H1 (cell line): ENCODE measurements at regions not wholly inside any gene's neighbourhood (a gene's known extent, or its start where the extent isn't known, plus 50 kb on each side); places are given as distances from the start of the nearest gene placed in this dataset.

ENCODE experiments used
- CEBPB ChIP-seq: IDR thresholded peaks from 2 replicates; pipeline ENCODE4 v1.6.1; 2012; ENCODE audit warnings: low read depth, low read length
- EZH2 ChIP-seq: fragments of 200-600 bp; sonication (generic); IDR thresholded peaks from 2 replicates; pipeline ENCODE4 v1.7.1; 2012; ENCODE audit warnings: low read depth, mild to moderate bottlenecking, moderate library complexity, low read length, inconsistent platforms; ENCODE audit not compliant: severe bottlenecking
- GABPA ChIP-seq: IDR thresholded peaks from 2 replicates; pipeline ENCODE4 v1.6.1; 2011; ENCODE audit warnings: mild to moderate bottlenecking, low read length, moderate library complexity, borderline replicate concordance; ENCODE audit not compliant: insufficient read depth
- HDAC2 ChIP-seq, 2 experiments: fragments of 300-600 bp in 1 of 2; sonication (generic) in 1 of 2; IDR thresholded peaks; 2 replicates each; pipeline ENCODE4 v1.6.1; 2011 to 2012; ENCODE audit warnings: low read depth in 2 of 2, low read length in 2 of 2, mild to moderate bottlenecking in 2 of 2, moderate library complexity in 2 of 2, borderline replicate concordance in 1 of 2, inconsistent platforms in 1 of 2
- JUND ChIP-seq: IDR thresholded peaks from 2 replicates; pipeline ENCODE4 v1.6.1; 2011; ENCODE audit warnings: mild to moderate bottlenecking, improper control_type of control experiment, low read length
- KDM1A ChIP-seq: fragments of 200-600, 300-600 bp; sonication (generic); IDR thresholded peaks from 2 replicates; pipeline ENCODE4 v1.7.1; 2016; ENCODE audit warnings: mild to moderate bottlenecking, low read length, borderline replicate concordance
- POLR2AphosphoS5 ChIP-seq: IDR thresholded peaks from 2 replicates; pipeline ENCODE4 v1.6.1; 2011; ENCODE audit warnings: low read depth, low read length
- RAD21 ChIP-seq, 2 experiments: IDR thresholded peaks in 1 of 2; conservative IDR thresholded peaks in 1 of 2; 2 replicates each; pipeline ENCODE4 v1.6.1; 2011; ENCODE audit warnings: low read depth in 2 of 2, low read length in 2 of 2, improper control_type of control experiment in 1 of 2, inconsistent platforms in 1 of 2, mild to moderate bottlenecking in 1 of 2, moderate library complexity in 1 of 2
- RNF2 ChIP-seq: fragments of 200-900, 300-1000 bp; sonication (generic); IDR thresholded peaks from 2 replicates; pipeline ENCODE4 v1.7.1; 2016; ENCODE audit warnings: borderline replicate concordance, low read depth, mild to moderate bottlenecking, antibody characterized with exemption, low read length; ENCODE audit not compliant: poor library complexity, severe bottlenecking; ENCODE audit errors: missing control alignments
- SP1 ChIP-seq: IDR thresholded peaks from 2 replicates; pipeline ENCODE4 v1.6.1; 2011; ENCODE audit warnings: low read depth, low read length
- YY1 ChIP-seq: IDR thresholded peaks from 2 replicates; pipeline ENCODE4 v1.6.1; 2011; ENCODE audit warnings: low read depth, mild to moderate bottlenecking, low read length
- TF ChIP-seq, protein P1 (sequence below), 3 experiments: IDR thresholded peaks; 1 replicate in 2 of 3; 2 replicates in 1 of 3; pipeline versions ENCODE4 v1.5.1 to v1.6.1; 2011; ENCODE audit warnings: low read length in 3 of 3, mild to moderate bottlenecking in 3 of 3, inconsistent platforms in 2 of 3, low read depth in 1 of 3, moderate library complexity in 1 of 3; ENCODE audit not compliant: insufficient read depth in 1 of 3; ENCODE audit errors: control extremely low read depth in 1 of 3
- TF ChIP-seq, protein P2 (sequence below): IDR thresholded peaks from 2 replicates; pipeline ENCODE4 v1.6.1; 2012; ENCODE audit warnings: low read length, inconsistent platforms
- TF ChIP-seq, protein P3 (sequence below): IDR thresholded peaks from 2 replicates; pipeline ENCODE4 v1.6.1; 2012; ENCODE audit warnings: inconsistent platforms

DNA sequence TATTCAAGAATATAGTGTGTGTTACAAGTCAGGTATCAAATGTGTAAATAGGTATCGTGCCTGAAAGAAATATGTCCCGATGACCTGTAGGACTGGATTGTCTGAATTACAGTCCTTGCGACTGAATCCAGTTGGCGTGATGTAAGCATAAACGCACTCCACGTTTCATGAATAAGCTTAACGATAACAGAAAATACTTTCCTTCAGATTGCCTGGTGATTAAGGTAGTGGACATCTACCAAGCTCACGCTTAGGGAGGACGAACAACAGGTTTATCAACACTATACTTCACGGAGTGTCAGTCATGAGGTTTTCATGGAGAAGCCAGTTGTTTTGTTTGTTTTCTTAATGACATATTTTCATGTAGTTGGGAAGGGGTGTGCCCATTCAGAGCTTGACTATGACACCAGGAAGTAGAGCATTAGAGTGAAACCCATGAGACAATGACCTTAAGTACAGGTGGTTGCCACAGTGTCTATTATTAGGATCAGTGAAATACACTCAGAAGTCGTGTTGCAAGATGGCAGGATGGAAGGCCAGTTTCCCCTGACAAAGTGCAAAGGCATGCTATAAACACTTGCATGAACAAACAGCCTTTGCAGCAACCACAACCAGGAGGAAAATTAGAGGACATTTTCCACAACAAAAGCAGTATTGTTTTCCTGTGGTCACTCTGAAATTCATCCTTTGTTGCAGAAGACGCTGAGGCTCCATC, 305.8 kb upstream of the PRDM1 start:
- TF ChIP-seq, protein P1, sequence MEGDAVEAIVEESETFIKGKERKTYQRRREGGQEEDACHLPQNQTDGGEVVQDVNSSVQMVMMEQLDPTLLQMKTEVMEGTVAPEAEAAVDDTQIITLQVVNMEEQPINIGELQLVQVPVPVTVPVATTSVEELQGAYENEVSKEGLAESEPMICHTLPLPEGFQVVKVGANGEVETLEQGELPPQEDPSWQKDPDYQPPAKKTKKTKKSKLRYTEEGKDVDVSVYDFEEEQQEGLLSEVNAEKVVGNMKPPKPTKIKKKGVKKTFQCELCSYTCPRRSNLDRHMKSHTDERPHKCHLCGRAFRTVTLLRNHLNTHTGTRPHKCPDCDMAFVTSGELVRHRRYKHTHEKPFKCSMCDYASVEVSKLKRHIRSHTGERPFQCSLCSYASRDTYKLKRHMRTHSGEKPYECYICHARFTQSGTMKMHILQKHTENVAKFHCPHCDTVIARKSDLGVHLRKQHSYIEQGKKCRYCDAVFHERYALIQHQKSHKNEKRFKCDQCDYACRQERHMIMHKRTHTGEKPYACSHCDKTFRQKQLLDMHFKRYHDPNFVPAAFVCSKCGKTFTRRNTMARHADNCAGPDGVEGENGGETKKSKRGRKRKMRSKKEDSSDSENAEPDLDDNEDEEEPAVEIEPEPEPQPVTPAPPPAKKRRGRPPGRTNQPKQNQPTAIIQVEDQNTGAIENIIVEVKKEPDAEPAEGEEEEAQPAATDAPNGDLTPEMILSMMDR (IDR thresholded peaks at IDR 0.05; ENCODE audit: control extremely low read depth in 1 of 3, insufficient read depth in 1 of 3, low read depth in 1 of 3, low read length in 3 of 3) = no peak
- TF ChIP-seq RAD21 (IDR thresholded peaks at IDR 0.05 in 1 of 2, conservative IDR thresholded peaks at IDR 0.05 in 1 of 2; ENCODE audit: low read depth in 2 of 2, low read length in 2 of 2) (no peak), RNF2 (no peak), POLR2AphosphoS5 (no peak), KDM1A (no peak), EZH2 (no peak), JUND (no peak), SP1 (no peak), GABPA (no peak), HDAC2 (IDR thresholded peaks at IDR 0.05; ENCODE audit: borderline replicate concordance in 1 of 2, low read depth in 2 of 2, low read length in 2 of 2) (no peak), CEBPB (no peak), YY1 (no peak)
- TF ChIP-seq, protein P2, sequence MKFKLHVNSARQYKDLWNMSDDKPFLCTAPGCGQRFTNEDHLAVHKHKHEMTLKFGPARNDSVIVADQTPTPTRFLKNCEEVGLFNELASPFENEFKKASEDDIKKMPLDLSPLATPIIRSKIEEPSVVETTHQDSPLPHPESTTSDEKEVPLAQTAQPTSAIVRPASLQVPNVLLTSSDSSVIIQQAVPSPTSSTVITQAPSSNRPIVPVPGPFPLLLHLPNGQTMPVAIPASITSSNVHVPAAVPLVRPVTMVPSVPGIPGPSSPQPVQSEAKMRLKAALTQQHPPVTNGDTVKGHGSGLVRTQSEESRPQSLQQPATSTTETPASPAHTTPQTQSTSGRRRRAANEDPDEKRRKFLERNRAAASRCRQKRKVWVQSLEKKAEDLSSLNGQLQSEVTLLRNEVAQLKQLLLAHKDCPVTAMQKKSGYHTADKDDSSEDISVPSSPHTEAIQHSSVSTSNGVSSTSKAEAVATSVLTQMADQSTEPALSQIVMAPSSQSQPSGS = no peak
- TF ChIP-seq, protein P3, sequence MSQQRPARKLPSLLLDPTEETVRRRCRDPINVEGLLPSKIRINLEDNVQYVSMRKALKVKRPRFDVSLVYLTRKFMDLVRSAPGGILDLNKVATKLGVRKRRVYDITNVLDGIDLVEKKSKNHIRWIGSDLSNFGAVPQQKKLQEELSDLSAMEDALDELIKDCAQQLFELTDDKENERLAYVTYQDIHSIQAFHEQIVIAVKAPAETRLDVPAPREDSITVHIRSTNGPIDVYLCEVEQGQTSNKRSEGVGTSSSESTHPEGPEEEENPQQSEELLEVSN = no peak
